Keratinocyte (primary cell): ENCODE measurements at regions not wholly inside any gene's neighbourhood (a gene's known extent, or its start where the extent isn't known, plus 50 kb on each side); places are given as distances from the start of the nearest gene placed in this dataset.

Source experiments
- DNase-seq: peaks from one replicate; pipeline ENCODE4 v3.0.0-alpha.2; 2011; ENCODE audit warnings: low read depth, missing footprints, low spot score
- FAIRE-seq: peaks from 2 replicates; lab custom pipeline; 2011; peaks lifted over from hg19 to GRCh38; lab: Jason Lieb, UNC
- H2AFZ ChIP-seq: 2 replicates; pipeline ENCODE4 v1.6.0; 2012; ENCODE audit warnings: low read length, control low read depth, inconsistent platforms; ENCODE audit not compliant: control insufficient read depth
- H3K27ac ChIP-seq: 2 replicates; pipeline ENCODE4 v1.5.1; 2011; ENCODE audit warnings: low read length; ENCODE audit not compliant: control insufficient read depth, insufficient read depth
- H3K27me3 ChIP-seq: 3 replicates; pipeline ENCODE4 v1.6.0; 2011; ENCODE audit warnings: low read length; ENCODE audit not compliant: control insufficient read depth, insufficient read depth; ENCODE audit errors: extremely low read depth
- H3K36me3 ChIP-seq, 2 experiments: 2 replicates in 1 of 2; 3 replicates in 1 of 2; pipeline ENCODE4 v1.5.1; 2011; ENCODE audit warnings: low read length in 2 of 2, mild to moderate bottlenecking in 1 of 2; ENCODE audit not compliant: control insufficient read depth in 2 of 2, insufficient read depth in 2 of 2; ENCODE audit errors: extremely low read depth in 1 of 2
- H3K4me1 ChIP-seq: 3 replicates; pipeline ENCODE4 v1.5.1; 2011; ENCODE audit warnings: low read length; ENCODE audit not compliant: control insufficient read depth, insufficient read depth; ENCODE audit errors: extremely low read depth
- H3K4me2 ChIP-seq: 3 replicates; pipeline ENCODE4 v1.6.0; 2011; ENCODE audit warnings: low read depth, low read length; ENCODE audit not compliant: control insufficient read depth, insufficient read depth; ENCODE audit errors: extremely low read depth
- H3K4me3 ChIP-seq, 3 experiments: fragments of 200-600 bp in 1 of 3; sonication (generic) in 1 of 3; 2 replicates in 2 of 3; 3 replicates in 1 of 3; pipeline ENCODE4 v1.5.1; 2011 to 2016; ENCODE audit warnings: low read length in 3 of 3, mild to moderate bottlenecking in 3 of 3, control low read depth in 2 of 3, inconsistent platforms in 1 of 3, low read depth in 1 of 3, mixed read lengths in 1 of 3, mixed run types in 1 of 3, moderate library complexity in 1 of 3; ENCODE audit not compliant: control insufficient read depth in 2 of 3, insufficient read depth in 2 of 3; ENCODE audit errors: extremely low read depth in 1 of 3
- H3K79me2 ChIP-seq: 2 replicates; pipeline ENCODE4 v1.6.0; 2012; ENCODE audit warnings: low read length; ENCODE audit not compliant: control insufficient read depth, insufficient read depth
- H3K9ac ChIP-seq: 3 replicates; pipeline ENCODE4 v1.6.0; 2011; ENCODE audit warnings: low read length; ENCODE audit not compliant: control insufficient read depth, insufficient read depth; ENCODE audit errors: extremely low read depth
- H3K9me1 ChIP-seq: 3 replicates; pipeline ENCODE4 v1.6.0; 2011; ENCODE audit warnings: low read length; ENCODE audit not compliant: control insufficient read depth, insufficient read depth; ENCODE audit errors: extremely low read depth
- H3K9me3 ChIP-seq: 2 replicates; pipeline ENCODE4 v1.5.1; 2012; ENCODE audit warnings: low read depth, low read length; ENCODE audit not compliant: control insufficient read depth
- H4K20me1 ChIP-seq: 3 replicates; pipeline ENCODE4 v1.6.0; 2011; ENCODE audit warnings: low read length; ENCODE audit not compliant: control insufficient read depth, insufficient read depth; ENCODE audit errors: extremely low read depth
- EZH2 ChIP-seq: IDR thresholded peaks from one replicate; pipeline ENCODE4 v1.6.1; 2012; ENCODE audit warnings: inconsistent platforms, mild to moderate bottlenecking, low read length, moderate library complexity
- dilution Hi-C: fragments of 300-500 bp; cut with MboI; formaldehyde crosslinking; loops from one replicate; pipeline ENCODE4 v1.7.0; 2020; ENCODE audit warnings: low sequenced_read_pairs; ENCODE audit not compliant: extremely low pct_ligation_motif_present
- TF ChIP-seq, protein P1 (sequence below), 3 experiments: IDR thresholded peaks in 1 of 3; conservative IDR thresholded peaks in 1 of 3; optimal IDR thresholded peaks in 1 of 3; 2 replicates in 2 of 3; 3 replicates in 1 of 3; pipeline versions ENCODE3 to v1.5.1; 2011; ENCODE audit warnings: low read length in 3 of 3, mild to moderate bottlenecking in 3 of 3, moderate library complexity in 2 of 3, control low read depth in 1 of 3, inconsistent platforms in 1 of 3; ENCODE audit not compliant: insufficient read depth in 2 of 3; ENCODE audit errors: extremely low read depth in 1 of 3

GRCh38 chr11:110935018-110935640 is 222.9 kb upstream of the ARHGAP20 start:
- dilution Hi-C loops: no loop called here
- H3K27me3 ChIP-seq: no peaks in the 10 kb centered on the region
- DNase-seq (no peak), FAIRE-seq (no peak)
- no peaks in the 10 kb centered on the region for H3K36me3 ChIP-seq
- H3K4me1 ChIP-seq: no peaks in the 10 kb centered on the region
- no peaks in the 10 kb centered on the region for H4K20me1 ChIP-seq
- no peak overlapping the region for H3K9ac ChIP-seq
- H3K4me2 ChIP-seq: no peak overlapping the region
- no peak overlapping the region for H3K4me3 ChIP-seq
- no peak for TF ChIP-seq EZH2
- TF ChIP-seq, protein P1, sequence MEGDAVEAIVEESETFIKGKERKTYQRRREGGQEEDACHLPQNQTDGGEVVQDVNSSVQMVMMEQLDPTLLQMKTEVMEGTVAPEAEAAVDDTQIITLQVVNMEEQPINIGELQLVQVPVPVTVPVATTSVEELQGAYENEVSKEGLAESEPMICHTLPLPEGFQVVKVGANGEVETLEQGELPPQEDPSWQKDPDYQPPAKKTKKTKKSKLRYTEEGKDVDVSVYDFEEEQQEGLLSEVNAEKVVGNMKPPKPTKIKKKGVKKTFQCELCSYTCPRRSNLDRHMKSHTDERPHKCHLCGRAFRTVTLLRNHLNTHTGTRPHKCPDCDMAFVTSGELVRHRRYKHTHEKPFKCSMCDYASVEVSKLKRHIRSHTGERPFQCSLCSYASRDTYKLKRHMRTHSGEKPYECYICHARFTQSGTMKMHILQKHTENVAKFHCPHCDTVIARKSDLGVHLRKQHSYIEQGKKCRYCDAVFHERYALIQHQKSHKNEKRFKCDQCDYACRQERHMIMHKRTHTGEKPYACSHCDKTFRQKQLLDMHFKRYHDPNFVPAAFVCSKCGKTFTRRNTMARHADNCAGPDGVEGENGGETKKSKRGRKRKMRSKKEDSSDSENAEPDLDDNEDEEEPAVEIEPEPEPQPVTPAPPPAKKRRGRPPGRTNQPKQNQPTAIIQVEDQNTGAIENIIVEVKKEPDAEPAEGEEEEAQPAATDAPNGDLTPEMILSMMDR (optimal IDR thresholded peaks at IDR 0.05 in 1 of 3, IDR thresholded peaks at IDR 0.05 in 1 of 3, conservative IDR thresholded peaks at IDR 0.05 in 1 of 3; ENCODE audit: extremely low read depth in 1 of 3, insufficient read depth in 2 of 3, low read length in 3 of 3): no peak
- no peak overlapping the region for H2AFZ ChIP-seq
- H3K27ac ChIP-seq: no peak overlapping the region
- no peaks in the 10 kb centered on the region for H3K9me1 ChIP-seq
- H3K79me2 ChIP-seq: no peaks in the 10 kb centered on the region
- no peaks in the 10 kb centered on the region for H3K9me3 ChIP-seq

DNA sequence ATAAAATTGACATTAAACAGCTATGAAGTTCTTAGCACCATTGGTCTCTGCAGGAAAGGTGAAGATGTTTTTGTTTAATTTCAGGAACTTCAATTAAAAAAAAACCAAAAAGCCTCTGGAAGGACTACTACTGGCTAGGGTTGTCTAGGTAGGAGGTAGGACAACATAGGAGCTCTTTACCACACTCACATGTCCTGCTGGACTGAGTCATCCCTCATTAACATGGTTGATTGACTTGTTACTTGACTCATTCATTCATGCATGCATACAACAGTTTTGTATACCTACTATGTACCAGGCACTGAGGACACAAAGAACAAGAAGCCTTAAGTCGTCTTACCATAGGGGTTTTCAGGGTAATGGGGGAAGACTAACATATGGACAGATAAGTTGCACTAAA is 216.9 kb upstream of the ARHGAP20 start:
- Histone ChIP-seq H3K36me3 (no peaks in the 10 kb centered on the region), H3K27ac (no peak overlapping the region), H2AFZ (no peak overlapping the region), H3K4me1 (no peaks in the 10 kb centered on the region), H3K4me3 (no peak overlapping the region), H3K27me3 (no peaks in the 10 kb centered on the region), H3K9me1 (no peaks in the 10 kb centered on the region), H4K20me1 (no peaks in the 10 kb centered on the region), H3K9me3 (no peaks in the 10 kb centered on the region), H3K79me2 (no peaks in the 10 kb centered on the region), H3K9ac (no peak overlapping the region), H3K4me2 (no peak overlapping the region)
- dilution Hi-C loops: no loop called here
- TF ChIP-seq, protein P1 (optimal IDR thresholded peaks at IDR 0.05 in 1 of 3, IDR thresholded peaks at IDR 0.05 in 1 of 3, conservative IDR thresholded peaks at IDR 0.05 in 1 of 3; ENCODE audit: extremely low read depth in 1 of 3, insufficient read depth in 2 of 3, low read length in 3 of 3): no peak
- TF ChIP-seq EZH2: no peak
- FAIRE-seq: no peak
- no peak for DNase-seq
